Keratinocyte (primary cell): ENCODE measurements at regions not wholly inside any gene's neighbourhood (a gene's known extent, or its start where the extent isn't known, plus 50 kb on each side); places are given as distances from the start of the nearest gene placed in this dataset.
A peak's percentile ranks its signal among the peaks of the same experiment; 100 is the strongest.
"Not testable (repeated sequence)": the region's sequence is repeated elsewhere in the genome, so short reads cannot be mapped to it uniquely, and the experiment has no call there.

Experiments
- DNase-seq: peaks from one replicate; pipeline ENCODE4 v3.0.0-alpha.2; 2011; ENCODE audit warnings: low read depth, missing footprints, low spot score
- FAIRE-seq: peaks from 2 replicates; lab custom pipeline; 2011; peaks lifted over from hg19 to GRCh38; lab: Jason Lieb, UNC
- H2AFZ ChIP-seq: 2 replicates; pipeline ENCODE4 v1.6.0; 2012; ENCODE audit warnings: low read length, control low read depth, inconsistent platforms; ENCODE audit not compliant: control insufficient read depth
- H3K27ac ChIP-seq: 2 replicates; pipeline ENCODE4 v1.5.1; 2011; ENCODE audit warnings: low read length; ENCODE audit not compliant: control insufficient read depth, insufficient read depth
- H3K27me3 ChIP-seq: 3 replicates; pipeline ENCODE4 v1.6.0; 2011; ENCODE audit warnings: low read length; ENCODE audit not compliant: control insufficient read depth, insufficient read depth; ENCODE audit errors: extremely low read depth
- H3K36me3 ChIP-seq, 2 experiments: 2 replicates in 1 of 2; 3 replicates in 1 of 2; pipeline ENCODE4 v1.5.1; 2011; ENCODE audit warnings: low read length in 2 of 2, mild to moderate bottlenecking in 1 of 2; ENCODE audit not compliant: control insufficient read depth in 2 of 2, insufficient read depth in 2 of 2; ENCODE audit errors: extremely low read depth in 1 of 2
- H3K4me1 ChIP-seq: 3 replicates; pipeline ENCODE4 v1.5.1; 2011; ENCODE audit warnings: low read length; ENCODE audit not compliant: control insufficient read depth, insufficient read depth; ENCODE audit errors: extremely low read depth
- H3K4me2 ChIP-seq: 3 replicates; pipeline ENCODE4 v1.6.0; 2011; ENCODE audit warnings: low read depth, low read length; ENCODE audit not compliant: control insufficient read depth, insufficient read depth; ENCODE audit errors: extremely low read depth
- H3K4me3 ChIP-seq, 3 experiments: fragments of 200-600 bp in 1 of 3; sonication (generic) in 1 of 3; 2 replicates in 2 of 3; 3 replicates in 1 of 3; pipeline ENCODE4 v1.5.1; 2011 to 2016; ENCODE audit warnings: low read length in 3 of 3, mild to moderate bottlenecking in 3 of 3, control low read depth in 2 of 3, inconsistent platforms in 1 of 3, low read depth in 1 of 3, mixed read lengths in 1 of 3, mixed run types in 1 of 3, moderate library complexity in 1 of 3; ENCODE audit not compliant: control insufficient read depth in 2 of 3, insufficient read depth in 2 of 3; ENCODE audit errors: extremely low read depth in 1 of 3
- H3K79me2 ChIP-seq: 2 replicates; pipeline ENCODE4 v1.6.0; 2012; ENCODE audit warnings: low read length; ENCODE audit not compliant: control insufficient read depth, insufficient read depth
- H3K9ac ChIP-seq: 3 replicates; pipeline ENCODE4 v1.6.0; 2011; ENCODE audit warnings: low read length; ENCODE audit not compliant: control insufficient read depth, insufficient read depth; ENCODE audit errors: extremely low read depth
- H3K9me1 ChIP-seq: 3 replicates; pipeline ENCODE4 v1.6.0; 2011; ENCODE audit warnings: low read length; ENCODE audit not compliant: control insufficient read depth, insufficient read depth; ENCODE audit errors: extremely low read depth
- H3K9me3 ChIP-seq: 2 replicates; pipeline ENCODE4 v1.5.1; 2012; ENCODE audit warnings: low read depth, low read length; ENCODE audit not compliant: control insufficient read depth
- H4K20me1 ChIP-seq: 3 replicates; pipeline ENCODE4 v1.6.0; 2011; ENCODE audit warnings: low read length; ENCODE audit not compliant: control insufficient read depth, insufficient read depth; ENCODE audit errors: extremely low read depth
- CTCF ChIP-seq, 3 experiments: IDR thresholded peaks in 1 of 3; conservative IDR thresholded peaks in 1 of 3; optimal IDR thresholded peaks in 1 of 3; 2 replicates in 2 of 3; 3 replicates in 1 of 3; pipeline versions ENCODE3 to v1.5.1; 2011; ENCODE audit warnings: low read length in 3 of 3, mild to moderate bottlenecking in 3 of 3, moderate library complexity in 2 of 3, control low read depth in 1 of 3, inconsistent platforms in 1 of 3; ENCODE audit not compliant: insufficient read depth in 2 of 3; ENCODE audit errors: extremely low read depth in 1 of 3
- EZH2 ChIP-seq: IDR thresholded peaks from one replicate; pipeline ENCODE4 v1.6.1; 2012; ENCODE audit warnings: inconsistent platforms, mild to moderate bottlenecking, low read length, moderate library complexity
- dilution Hi-C: fragments of 300-500 bp; cut with MboI; formaldehyde crosslinking; loops from one replicate; pipeline ENCODE4 v1.7.0; 2020; ENCODE audit warnings: low sequenced_read_pairs; ENCODE audit not compliant: extremely low pct_ligation_motif_present

- dilution Hi-C loops, H2AFZ ChIP-seq, FAIRE-seq, H3K36me3 ChIP-seq, H3K79me2 ChIP-seq, H3K4me2 ChIP-seq, DNase-seq, H3K27me3 ChIP-seq, H3K27ac ChIP-seq, H3K9ac ChIP-seq, H3K9me3 ChIP-seq, H3K9me1 ChIP-seq, H4K20me1 ChIP-seq, H3K4me3 ChIP-seq, H3K4me1 ChIP-seq: not testable (repeated sequence)
Measured at GRCh38 chr1:228637529-228637928, 97.8 kb upstream of the RHOU start.

GRCh38 chr1:228646717-228647522 is 88.4 kb upstream of the RHOU start:
- DNase-seq = no peak
- H3K4me2 ChIP-seq = peak overlapping the region; percentile 86
- peak overlapping the region; percentile 98 for H2AFZ ChIP-seq
- peak overlapping the region; percentile 46 to 82 (median 70) for H3K4me3 ChIP-seq
- H3K9ac ChIP-seq = peak overlapping the region; percentile 75
- H3K79me2 ChIP-seq = peaks cover 15% of the 10 kb centered on the region
- TF ChIP-seq EZH2 = no peak
- TF ChIP-seq CTCF (optimal IDR thresholded peaks at IDR 0.05 in 1 of 3, IDR thresholded peaks at IDR 0.05 in 1 of 3, conservative IDR thresholded peaks at IDR 0.05 in 1 of 3; ENCODE audit: extremely low read depth in 1 of 3, insufficient read depth in 2 of 3, low read length in 3 of 3) = peak in 1 of 3 experiments; percentile 15
- dilution Hi-C loops = no loop called here
- no peak for FAIRE-seq
- no peaks in the 10 kb centered on the region for H3K9me3 ChIP-seq
- H3K9me1 ChIP-seq = no peaks in the 10 kb centered on the region
- no peaks in the 10 kb centered on the region for H4K20me1 ChIP-seq
- no peaks in the 10 kb centered on the region for H3K36me3 ChIP-seq
- no peaks in the 10 kb centered on the region for H3K27me3 ChIP-seq
- H3K4me1 ChIP-seq = peaks cover 12% of the 10 kb centered on the region
- peak overlapping the region; percentile 71 for H3K27ac ChIP-seq
